Raji (cell line): ENCODE measurements at regions not wholly inside any gene's neighbourhood (a gene's known extent, or its start where the extent isn't known, plus 50 kb on each side); places are given as distances from the start of the nearest gene placed in this dataset.

Source experiments
- POLR2A ChIP-seq: IDR thresholded peaks from 2 replicates; pipeline ENCODE4 v1.6.1; 2011; ENCODE audit warnings: low read depth, low read length, control low read depth; ENCODE audit not compliant: insufficient read depth

DNA sequence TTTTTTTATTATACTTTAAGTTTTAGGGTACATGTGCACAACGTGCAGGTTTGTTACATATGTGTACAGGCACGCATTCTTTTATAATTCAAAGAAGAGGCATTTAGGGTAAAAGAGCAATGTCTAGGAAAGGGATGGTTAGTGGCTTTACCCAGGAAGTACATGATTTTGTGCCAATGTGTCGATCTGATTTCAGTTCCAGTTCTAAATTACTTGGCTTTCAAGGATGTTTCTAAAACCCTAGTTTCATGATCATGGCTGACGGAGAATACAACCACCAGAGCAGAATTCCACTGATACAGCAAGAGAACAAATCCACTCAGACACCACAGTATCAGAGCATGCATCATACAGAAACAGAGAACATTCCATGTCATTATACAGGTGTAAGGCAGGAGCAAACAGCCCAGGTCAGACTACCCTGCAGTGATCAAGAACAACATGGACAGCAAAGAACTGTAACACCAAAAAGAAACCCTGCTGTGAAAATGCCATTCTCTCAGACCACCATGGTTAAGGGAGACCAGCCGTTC, 116.7 kb upstream of the STK17B start:
- no peak for TF ChIP-seq POLR2A

- no peak for TF ChIP-seq POLR2A
These were observed 117.6 kb upstream of the STK17B start for GRCh38 chr2:196289000-196289399.

DNA sequence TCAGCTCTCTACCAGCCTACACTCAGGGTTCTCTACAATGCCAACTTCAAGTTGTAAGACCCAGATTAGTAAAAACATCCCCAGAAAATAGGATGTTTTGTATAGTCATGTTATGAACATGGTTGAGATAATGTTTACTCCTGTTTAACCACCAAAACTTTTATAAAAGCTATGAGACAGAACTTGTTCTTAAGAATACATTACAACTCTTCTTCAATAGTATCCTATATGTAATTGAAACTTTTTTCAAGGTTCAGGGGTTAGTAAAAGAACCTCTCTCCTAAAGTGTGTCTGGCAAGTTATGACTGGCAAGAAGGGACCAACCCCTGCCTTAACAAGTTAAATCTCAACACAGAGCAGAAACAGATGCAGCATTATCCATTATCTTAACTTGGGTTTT, 118.8 kb upstream of the STK17B start:
- no peak for TF ChIP-seq POLR2A

GRCh38 chr2:196290569-196290968, 119.2 kb upstream of the STK17B start:
- TF ChIP-seq POLR2A, result no peak

DNA sequence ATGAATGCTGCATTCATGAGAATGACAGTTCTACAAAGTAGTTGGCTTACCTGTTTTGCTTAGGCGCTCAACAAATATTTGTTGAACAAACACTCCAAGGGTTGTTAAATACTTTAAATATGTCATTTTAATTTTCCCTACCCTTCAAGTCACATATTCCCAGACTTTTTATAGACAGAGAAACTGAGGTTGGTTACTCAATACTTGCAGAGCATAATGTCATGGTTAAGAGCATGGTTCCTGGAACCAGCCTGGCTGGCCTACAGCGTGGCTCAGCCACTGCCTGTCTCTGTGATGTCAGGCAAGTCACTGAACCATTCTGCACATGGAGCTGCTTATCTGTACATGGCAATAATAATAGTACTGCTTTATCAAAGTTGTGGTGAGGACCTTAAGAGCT, 120.0 kb upstream of the STK17B start:
- TF ChIP-seq POLR2A, result no peak

GRCh38 chr2:196291873-196292800, 120.8 kb upstream of the STK17B start:
- no peak for TF ChIP-seq POLR2A

DNA sequence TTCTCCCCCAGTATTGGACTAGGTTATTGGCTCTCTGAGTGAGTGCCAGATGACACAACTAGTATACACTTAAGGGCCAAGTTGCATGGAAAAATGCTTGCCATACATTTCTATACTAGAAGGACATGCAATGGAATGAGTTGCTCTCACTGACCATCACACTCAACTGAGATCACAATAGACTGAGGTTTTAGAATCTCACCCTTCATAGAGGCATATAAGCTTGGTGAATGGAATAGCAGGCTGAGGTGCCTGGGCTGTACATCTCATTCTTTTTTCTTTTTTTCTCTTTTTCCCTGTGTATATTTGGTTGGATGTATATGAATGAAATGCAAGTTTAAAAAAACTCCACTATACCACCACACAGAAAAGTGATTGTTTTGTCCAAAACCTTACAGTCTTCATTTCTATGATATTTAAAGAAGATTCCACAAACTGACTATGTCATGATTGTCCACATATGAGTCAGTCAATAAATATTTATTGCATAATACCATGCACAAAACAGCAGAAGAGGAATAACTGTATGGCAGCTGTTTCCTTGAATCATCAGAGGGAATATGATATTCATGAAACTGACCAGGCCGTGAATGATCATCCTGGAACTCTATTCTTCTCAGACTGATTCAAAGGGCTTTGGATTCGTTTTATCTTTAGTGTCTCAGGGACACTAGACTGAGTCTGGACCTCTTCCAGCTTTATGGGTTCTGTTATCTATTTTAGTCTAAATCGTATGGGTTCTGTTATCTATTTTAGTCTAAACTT, 122.6 kb upstream of the STK17B start:
- no peak for TF ChIP-seq POLR2A

GRCh38 chr2:196294516-196294909, 123.1 kb upstream of the STK17B start:
- TF ChIP-seq POLR2A, result no peak

GRCh38 chr2:196295005-196295404, 123.6 kb upstream of the STK17B start:
- TF ChIP-seq POLR2A, result no peak

- no peak for TF ChIP-seq POLR2A
These were observed 136.5 kb upstream of the STK17B start for GRCh38 chr2:196307775-196308305.

DNA sequence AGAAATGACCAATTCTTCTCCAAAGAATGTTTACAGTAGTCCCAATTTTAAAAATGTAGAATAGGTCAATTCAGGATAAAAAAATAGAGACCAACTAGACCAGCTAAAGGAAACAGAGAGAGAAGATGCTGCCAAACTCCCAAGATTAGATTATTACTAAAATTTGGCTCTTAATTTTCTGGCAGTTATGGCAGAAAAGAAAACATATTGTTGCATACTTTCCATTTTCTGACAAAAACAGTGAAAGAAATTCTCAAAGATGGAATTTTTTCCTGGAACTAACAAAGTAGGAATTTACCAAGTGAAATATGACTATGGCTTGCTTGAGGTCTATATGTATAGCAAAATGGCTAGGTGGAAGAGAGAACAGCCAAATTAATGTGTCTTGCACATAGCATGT, 138.3 kb upstream of the STK17B start:
- TF ChIP-seq POLR2A, result no peak

GRCh38 chr2:196314157-196314556, 142.8 kb upstream of the STK17B start:
- no peak for TF ChIP-seq POLR2A

- TF ChIP-seq POLR2A, result no peak
These were observed 143.4 kb upstream of the STK17B start for GRCh38 chr2:196314780-196315179.

GRCh38 chr2:196315388-196316049, 144.1 kb upstream of the STK17B start:
- TF ChIP-seq POLR2A, result no peak

- no peak for TF ChIP-seq POLR2A
These were observed 144.7 kb upstream of the STK17B start for GRCh38 chr2:196316050-196316430.
